GM19023 (cell line): ENCODE measurements at regions not wholly inside any gene's neighbourhood (a gene's known extent, or its start where the extent isn't known, plus 50 kb on each side); places are given as distances from the start of the nearest gene placed in this dataset.
"Not testable (repeated sequence)": the region's sequence is repeated elsewhere in the genome, so short reads cannot be mapped to it uniquely, and the experiment has no call there.

Source experiments
- ATAC-seq: cut with Tn5 transposase; IDR thresholded peaks from one replicate; pipeline ENCODE4 v1.9.1; 2021; ENCODE audit warnings: mild to moderate bottlenecking, moderate library complexity; ENCODE audit not compliant: unreplicated experiment

- ATAC-seq, result no peak
Observed at GRCh38 chr2:142395291-142395690, 264.5 kb upstream of the LRP1B start.

- ATAC-seq, result no peak
Observed at GRCh38 chr2:142380372-142380771, 249.6 kb upstream of the LRP1B start.

GRCh38 chr2:142362069-142362468 lies 231.3 kb upstream of the LRP1B start:
- not testable (repeated sequence) for ATAC-seq

GRCh38 chr2:142347751-142348150 lies 216.9 kb upstream of the LRP1B start:
- ATAC-seq, result no peak

- ATAC-seq, result no peak
Observed at GRCh38 chr2:142339261-142339660, 208.4 kb upstream of the LRP1B start.

- no peak for ATAC-seq
Observed at GRCh38 chr2:142332196-142332595, 201.4 kb upstream of the LRP1B start.

- no peak for ATAC-seq
Observed at GRCh38 chr2:142330458-142330857, 199.6 kb upstream of the LRP1B start.

GRCh38 chr2:142325870-142326269 lies 195.1 kb upstream of the LRP1B start:
- ATAC-seq, result no peak

- ATAC-seq, result no peak
Observed at GRCh38 chr2:142323206-142323605, 192.4 kb upstream of the LRP1B start.

GRCh38 chr2:142321706-142322280 lies 191.0 kb upstream of the LRP1B start:
- ATAC-seq, result no peak

- ATAC-seq, result no peak
Observed at GRCh38 chr2:142320067-142320466, 189.3 kb upstream of the LRP1B start.

- ATAC-seq, result no peak
Observed at GRCh38 chr2:142316049-142316448, 185.2 kb upstream of the LRP1B start.

- no peak for ATAC-seq
Observed at GRCh38 chr2:142315346-142315745, 184.5 kb upstream of the LRP1B start.

- no peak for ATAC-seq
Observed at GRCh38 chr2:142314164-142314563, 183.3 kb upstream of the LRP1B start.

GRCh38 chr2:142310530-142310929 lies 179.7 kb upstream of the LRP1B start:
- ATAC-seq, result no peak

- no peak for ATAC-seq
Observed at GRCh38 chr2:142308744-142309143, 177.9 kb upstream of the LRP1B start.

- no peak for ATAC-seq
Observed at GRCh38 chr2:142307616-142308115, 176.8 kb upstream of the LRP1B start.

GRCh38 chr2:142307086-142307485 lies 176.3 kb upstream of the LRP1B start:
- ATAC-seq, result no peak

- ATAC-seq, result no peak
Observed at GRCh38 chr2:142306131-142306530, 175.3 kb upstream of the LRP1B start.

GRCh38 chr2:142300517-142300916 lies 169.7 kb upstream of the LRP1B start:
- ATAC-seq, result no peak

GRCh38 chr2:142299021-142299420 lies 168.2 kb upstream of the LRP1B start:
- no peak for ATAC-seq

- no peak for ATAC-seq
Observed at GRCh38 chr2:142294225-142294624, 163.4 kb upstream of the LRP1B start.

GRCh38 chr2:142291969-142292368 lies 161.2 kb upstream of the LRP1B start:
- no peak for ATAC-seq
